ENCODE measurements at regions not wholly inside any gene's neighbourhood (a gene's known extent, or its start where the extent isn't known, plus 50 kb on each side); places are given as distances from the start of the nearest gene placed in this dataset.

DNA sequence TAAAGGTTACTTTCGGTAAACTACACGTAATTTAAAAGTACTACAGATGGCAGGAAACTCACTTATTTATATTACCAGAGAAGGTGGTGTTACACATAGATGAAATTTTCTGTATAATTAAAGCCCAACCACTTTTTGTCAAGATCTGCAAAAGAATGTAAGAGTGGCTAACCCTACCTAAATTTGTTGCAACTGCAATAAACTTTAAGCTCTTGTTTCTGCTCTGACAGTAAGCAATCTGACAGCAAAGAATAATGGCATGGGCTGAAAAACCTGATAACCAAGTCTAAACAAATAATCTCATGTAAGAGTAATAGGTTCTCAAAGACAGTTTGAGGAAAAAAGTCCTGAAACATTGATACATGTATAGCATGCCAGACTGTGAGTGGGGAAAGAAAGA, 897.3 kb downstream of the TUSC7 start:
- 63 to 88% (median 82%) methylated on average over 2 of the region's 2 CpGs for WGBS, 5 donors
- DNase-seq = no peak
- H3K27ac ChIP-seq = no peak overlapping the region
- H3K9me3 ChIP-seq = peaks cover 0 to 5% (median 0%) of the 10 kb centered on the region in 8 donors
- no peaks in the 10 kb centered on the region for H3K36me3 ChIP-seq
- intact Hi-C loops (cut with DNase I; ENCODE audit: low total_unique reads) = no loop called here
- H3K4me1 ChIP-seq = no peaks in the 10 kb centered on the region
- TF ChIP-seq, protein P1, sequence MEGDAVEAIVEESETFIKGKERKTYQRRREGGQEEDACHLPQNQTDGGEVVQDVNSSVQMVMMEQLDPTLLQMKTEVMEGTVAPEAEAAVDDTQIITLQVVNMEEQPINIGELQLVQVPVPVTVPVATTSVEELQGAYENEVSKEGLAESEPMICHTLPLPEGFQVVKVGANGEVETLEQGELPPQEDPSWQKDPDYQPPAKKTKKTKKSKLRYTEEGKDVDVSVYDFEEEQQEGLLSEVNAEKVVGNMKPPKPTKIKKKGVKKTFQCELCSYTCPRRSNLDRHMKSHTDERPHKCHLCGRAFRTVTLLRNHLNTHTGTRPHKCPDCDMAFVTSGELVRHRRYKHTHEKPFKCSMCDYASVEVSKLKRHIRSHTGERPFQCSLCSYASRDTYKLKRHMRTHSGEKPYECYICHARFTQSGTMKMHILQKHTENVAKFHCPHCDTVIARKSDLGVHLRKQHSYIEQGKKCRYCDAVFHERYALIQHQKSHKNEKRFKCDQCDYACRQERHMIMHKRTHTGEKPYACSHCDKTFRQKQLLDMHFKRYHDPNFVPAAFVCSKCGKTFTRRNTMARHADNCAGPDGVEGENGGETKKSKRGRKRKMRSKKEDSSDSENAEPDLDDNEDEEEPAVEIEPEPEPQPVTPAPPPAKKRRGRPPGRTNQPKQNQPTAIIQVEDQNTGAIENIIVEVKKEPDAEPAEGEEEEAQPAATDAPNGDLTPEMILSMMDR (IDR thresholded peaks at IDR 0.05 in 8 of 11, conservative IDR thresholded peaks at IDR 0.05 in 3 of 11) = no peak
- no peak overlapping the region for H3K4me3 ChIP-seq
- no peaks in the 10 kb centered on the region for H3K27me3 ChIP-seq (replicated peaks in 1 of 7)

DNA sequence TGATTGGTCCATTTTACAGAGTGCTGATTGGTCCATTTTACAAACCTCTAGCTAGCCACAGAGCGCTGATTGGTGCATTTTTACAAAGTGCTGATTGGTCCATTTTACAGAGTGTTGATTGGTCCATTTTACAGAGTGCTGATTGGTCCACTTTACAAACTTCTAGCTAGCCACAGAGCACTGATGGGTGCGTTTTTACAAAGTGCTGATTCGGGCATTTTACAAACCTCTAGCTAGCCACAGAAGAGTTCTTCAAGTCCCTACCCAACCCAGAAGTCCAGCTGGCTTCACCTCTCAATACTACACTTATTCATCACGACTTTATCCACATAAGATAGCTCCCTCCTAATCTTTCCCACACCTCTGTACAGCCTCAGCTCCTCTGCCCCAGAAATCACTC, 899.8 kb downstream of the TUSC7 start:
- no peak for TF ChIP-seq POLR2AphosphoS5 (IDR thresholded peaks at IDR 0.05)
- TF ChIP-seq POLR2A (IDR thresholded peaks at IDR 0.05) = no peak
- TF ChIP-seq, protein P1 (IDR thresholded peaks at IDR 0.05 in 8 of 11, conservative IDR thresholded peaks at IDR 0.05 in 3 of 11) = no peak
- Histone ChIP-seq H3K9me3 (peaks cover 0 to 5% (median 0%) of the 10 kb centered on the region in 8 donors), H3K36me3 (no peaks in the 10 kb centered on the region), H3K27ac (peak overlapping the region in 3 of 8 donors; percentile 17 to 34 (median 33)), H3K4me1 (no peaks in the 10 kb centered on the region), H3K27me3 (replicated peaks in 1 of 7) (no peaks in the 10 kb centered on the region), H3K4me3 (no peak overlapping the region)
- DNase-seq = no peak
- whole genome bisulfite sequencing, 5 donors = 55 to 64% (median 59%) methylated on average over 4 of the region's 4 CpGs
- intact Hi-C loops (cut with DNase I; ENCODE audit: low total_unique reads) = no loop called here

DNA sequence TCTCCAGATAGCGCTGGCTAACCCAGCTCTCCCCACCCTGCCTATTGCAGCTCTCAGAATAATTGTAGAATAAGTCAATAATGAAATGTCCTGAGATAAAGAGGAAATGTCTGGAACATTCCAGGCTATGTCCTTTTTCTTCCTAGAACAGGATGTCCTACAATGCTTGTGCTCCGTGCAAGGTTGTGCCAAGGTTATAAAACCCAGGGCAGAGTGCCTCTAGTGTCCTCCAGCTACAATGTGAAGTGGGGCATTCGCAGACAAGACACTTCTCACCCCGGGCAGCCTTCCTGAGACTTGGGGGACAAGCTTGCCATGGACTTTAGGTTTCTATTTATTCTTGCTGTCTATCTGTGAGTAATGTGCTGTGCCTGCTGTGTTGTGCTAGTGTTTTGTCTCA, 900.6 kb downstream of the TUSC7 start:
- H3K4me3 ChIP-seq = no peak overlapping the region
- no peaks in the 10 kb centered on the region for H3K4me1 ChIP-seq
- 52 to 73% (median 62%) methylated on average over 4 of the region's 4 CpGs for WGBS, 5 donors
- H3K27ac ChIP-seq = peak overlapping the region in 2 of 8 donors; percentile 33 to 34
- DNase-seq = no peak
- H3K27me3 ChIP-seq (replicated peaks in 1 of 7) = no peaks in the 10 kb centered on the region
- H3K9me3 ChIP-seq = peaks cover 0 to 5% (median 0%) of the 10 kb centered on the region in 8 donors
- H3K36me3 ChIP-seq = no peaks in the 10 kb centered on the region
- intact Hi-C loops (cut with DNase I; ENCODE audit: low total_unique reads) = no loop called here
- no peak for TF ChIP-seq POLR2AphosphoS5 (IDR thresholded peaks at IDR 0.05)
- TF ChIP-seq, protein P1 (IDR thresholded peaks at IDR 0.05 in 8 of 11, conservative IDR thresholded peaks at IDR 0.05 in 3 of 11) = no peak

DNA sequence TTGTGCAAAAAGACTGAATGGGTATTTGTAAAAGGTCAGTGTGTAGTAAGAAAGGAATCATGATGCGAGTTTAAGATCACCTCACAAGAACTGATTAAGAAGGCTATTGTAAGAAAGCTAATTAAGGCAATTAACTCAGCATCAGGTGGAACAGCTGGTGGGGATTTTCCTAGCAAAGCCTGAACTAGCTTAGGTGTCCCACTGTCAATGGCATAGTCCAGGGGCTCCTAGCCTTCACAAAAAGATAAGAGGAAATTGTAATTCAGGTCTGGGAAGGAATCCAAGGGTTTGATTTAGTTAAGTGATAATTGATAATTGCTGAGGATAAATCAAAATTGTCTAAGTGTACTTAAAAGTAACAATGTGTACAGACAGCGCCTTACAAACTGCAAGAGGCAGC, 901.6 kb downstream of the TUSC7 start:
- no peaks in the 10 kb centered on the region for H3K27me3 ChIP-seq (replicated peaks in 1 of 7)

More for the DNA sequence above, 901.6 kb downstream of the TUSC7 start:
- DNase-seq = no peak
- Histone ChIP-seq H3K4me1 (no peaks in the 10 kb centered on the region), H3K36me3 (no peaks in the 10 kb centered on the region), H3K4me3 (no peak overlapping the region), H3K9me3 (peaks cover 0 to 5% (median 0%) of the 10 kb centered on the region in 8 donors), H3K27ac (no peak overlapping the region)
- intact Hi-C loops (cut with DNase I; ENCODE audit: low total_unique reads) = no loop called here
- TF ChIP-seq, protein P1 (IDR thresholded peaks at IDR 0.05 in 8 of 11, conservative IDR thresholded peaks at IDR 0.05 in 3 of 11) = no peak
- TF ChIP-seq POLR2AphosphoS5 (IDR thresholded peaks at IDR 0.05) (no peak), POLR2A (IDR thresholded peaks at IDR 0.05) (no peak)
- WGBS, 5 donors = 86 to 96% (median 90%) methylated on average over 2 of the region's 2 CpGs

Measured in spleen (tissue), 11 donors.